Activated CD8-positive, alpha-beta T cell treated with anti-CD3 and anti-CD28 coated beads for 36 hours (primary cell): ENCODE measurements at regions not wholly inside any gene's neighbourhood (a gene's known extent, or its start where the extent isn't known, plus 50 kb on each side); places are given as distances from the start of the nearest gene placed in this dataset.

Experiments
- ATAC-seq: fragments of 200-7000 bp; cut with Tn5 transposase; one replicate; pipeline ENCODE4 v1.10.0; 2021; ENCODE audit warnings: mild to moderate bottlenecking, moderate library complexity
- CTCF ChIA-PET: fragments of 350-600 bp; sonication (Branson Sonifier 250); formaldehyde crosslinking; loops from one replicate; lab custom pipeline; 2021; ENCODE audit warnings: antibody characterized with exemption; lab: Charles Lee
- POLR2A ChIA-PET: fragments of 350-600 bp; sonication (Branson Sonifier 250); formaldehyde crosslinking; loops from one replicate; lab custom pipeline; 2021; ENCODE audit warnings: antibody characterized with exemption; lab: Charles Lee
- DNase-seq: peaks from one replicate; pipeline ENCODE4 v3.0.0-alpha.2; 2020
- H3K27ac Mint-ChIP-seq: one replicate; pipeline ENCODE4 v1.8.0; 2021; ENCODE audit warnings: mild to moderate bottlenecking, mixed read lengths
- H3K27me3 Mint-ChIP-seq: one replicate; pipeline ENCODE4 v1.8.0; 2021; ENCODE audit warnings: mixed read lengths
- H3K36me3 Mint-ChIP-seq: one replicate; pipeline ENCODE4 v1.8.0; 2021; ENCODE audit warnings: low read depth, mixed read lengths
- H3K4me1 Mint-ChIP-seq: one replicate; pipeline ENCODE4 v1.8.0; 2021; ENCODE audit warnings: low read depth, mixed read lengths
- H3K4me3 Mint-ChIP-seq: one replicate; pipeline ENCODE4 v1.8.0; 2021; ENCODE audit warnings: mild to moderate bottlenecking, moderate library complexity, mixed read lengths
- H3K9me3 Mint-ChIP-seq: one replicate; pipeline ENCODE4 v1.8.0; 2021; ENCODE audit warnings: mixed read lengths
- CTCF ChIP-seq: fragments of 200-600 bp; IDR thresholded peaks from one replicate; pipeline ENCODE4 v1.8.0; 2022; ENCODE audit warnings: antibody characterized with exemption, mild to moderate bottlenecking
- intact Hi-C: fragments of 100-400 bp; cut with micrococcal nuclease; formaldehyde crosslinking; loops from one replicate; pipeline ENCODE4 v1.10.0; 2022

GRCh38 chr19:30648866-30649862 is 277.0 kb downstream of the ZNF536 start:
- peaks cover 21% of the 10 kb centered on the region for H3K27me3 Mint-ChIP-seq
- DNase-seq: no peak
- no peak for TF ChIP-seq CTCF
- intact Hi-C loops: no loop called here
- H3K9me3 Mint-ChIP-seq: no peaks in the 10 kb centered on the region
- H3K27ac Mint-ChIP-seq: no peak overlapping the region
- ATAC-seq: no peak
- no peaks in the 10 kb centered on the region for H3K4me1 Mint-ChIP-seq
- H3K4me3 Mint-ChIP-seq: no peak overlapping the region
- CTCF ChIA-PET: interaction anchor here (0.8 to 1.9 kb wide), 4 partner anchors 17 to 97 kb away, joined by 3 to 5 read pairs (median 4); no protein-coding TSS in a partner anchor
- POLR2A ChIA-PET: no interaction called here
- H3K36me3 Mint-ChIP-seq: no peaks in the 10 kb centered on the region

GRCh38 chr19:30647891-30648720 is 275.9 kb downstream of the ZNF536 start:
- TF ChIP-seq CTCF: no peak
- DNase-seq: no peak
- Mint-ChIP-seq H3K9me3 (no peaks in the 10 kb centered on the region), H3K36me3 (no peaks in the 10 kb centered on the region), H3K27me3 (peaks cover 21% of the 10 kb centered on the region), H3K4me1 (no peaks in the 10 kb centered on the region), H3K27ac (no peak overlapping the region), H3K4me3 (no peak overlapping the region)
- CTCF ChIA-PET: interaction anchor here (1.1 to 1.9 kb wide), 3 partner anchors 18 to 22 kb away, joined by 4 read pairs; no protein-coding TSS in a partner anchor
- ATAC-seq: no peak
- POLR2A ChIA-PET: no interaction called here
- intact Hi-C loops: no loop called here

GRCh38 chr19:30646806-30647205 is 274.6 kb downstream of the ZNF536 start:
- peaks cover 20% of the 10 kb centered on the region for H3K27me3 Mint-ChIP-seq
- no peak for TF ChIP-seq CTCF
- no peaks in the 10 kb centered on the region for H3K9me3 Mint-ChIP-seq
- H3K4me3 Mint-ChIP-seq: no peak overlapping the region
- intact Hi-C loops: no loop called here
- DNase-seq: no peak
- no peak for ATAC-seq
- H3K27ac Mint-ChIP-seq: no peak overlapping the region
- ChIA-PET CTCF (no interaction called here), POLR2A (no interaction called here)
- H3K36me3 Mint-ChIP-seq: no peaks in the 10 kb centered on the region
- no peaks in the 10 kb centered on the region for H3K4me1 Mint-ChIP-seq

GRCh38 chr19:30645946-30646577 is 273.9 kb downstream of the ZNF536 start:
- no peak overlapping the region for H3K4me3 Mint-ChIP-seq
- no peak overlapping the region for H3K27ac Mint-ChIP-seq
- DNase-seq: no peak
- TF ChIP-seq CTCF: no peak
- no peaks in the 10 kb centered on the region for H3K4me1 Mint-ChIP-seq
- H3K9me3 Mint-ChIP-seq: no peaks in the 10 kb centered on the region
- ATAC-seq: no peak
- intact Hi-C loops: no loop called here
- H3K36me3 Mint-ChIP-seq: no peaks in the 10 kb centered on the region
- CTCF ChIA-PET: no interaction called here
- POLR2A ChIA-PET: no interaction called here
- H3K27me3 Mint-ChIP-seq: peaks cover 20% of the 10 kb centered on the region
